Stomach smooth muscle (tissue), 2 donors: ENCODE measurements at regions not wholly inside any gene's neighbourhood (a gene's known extent, or its start where the extent isn't known, plus 50 kb on each side); places are given as distances from the start of the nearest gene placed in this dataset.

Experiments used
- H3K27ac ChIP-seq: one replicate; pipeline ENCODE4 v1.7.0; 2013; ENCODE audit warnings: mild to moderate bottlenecking, low read length, inconsistent platforms
- H3K27me3 ChIP-seq, 2 donors: one replicate each; pipeline ENCODE4 v1.7.0; 2013; ENCODE audit warnings: low read length in 2 of 2; ENCODE audit not compliant: insufficient read depth in 2 of 2, control insufficient read depth in 1 of 2
- H3K36me3 ChIP-seq, 2 donors: one replicate each; pipeline ENCODE4 v1.7.0; 2013; ENCODE audit warnings: low read length in 2 of 2; ENCODE audit not compliant: control insufficient read depth in 2 of 2, insufficient read depth in 2 of 2
- H3K4me1 ChIP-seq: one replicate; pipeline ENCODE4 v1.7.0; 2013; ENCODE audit warnings: low read length; ENCODE audit not compliant: control insufficient read depth, insufficient read depth
- H3K4me3 ChIP-seq, 2 donors: one replicate each; pipeline ENCODE4 v1.7.0; 2013; ENCODE audit warnings: low read length in 2 of 2
- H3K9ac ChIP-seq, 2 donors: one replicate each; pipeline ENCODE4 v1.7.0; 2013; ENCODE audit warnings: low read length in 2 of 2, mild to moderate bottlenecking in 1 of 2
- H3K9me3 ChIP-seq, 2 donors: one replicate each; pipeline ENCODE4 v1.7.0; 2013; ENCODE audit warnings: low read length in 2 of 2; ENCODE audit not compliant: control insufficient read depth in 2 of 2
- donor health status: healthy.
- donor health status: Pancreatic carcinoma.

DNA sequence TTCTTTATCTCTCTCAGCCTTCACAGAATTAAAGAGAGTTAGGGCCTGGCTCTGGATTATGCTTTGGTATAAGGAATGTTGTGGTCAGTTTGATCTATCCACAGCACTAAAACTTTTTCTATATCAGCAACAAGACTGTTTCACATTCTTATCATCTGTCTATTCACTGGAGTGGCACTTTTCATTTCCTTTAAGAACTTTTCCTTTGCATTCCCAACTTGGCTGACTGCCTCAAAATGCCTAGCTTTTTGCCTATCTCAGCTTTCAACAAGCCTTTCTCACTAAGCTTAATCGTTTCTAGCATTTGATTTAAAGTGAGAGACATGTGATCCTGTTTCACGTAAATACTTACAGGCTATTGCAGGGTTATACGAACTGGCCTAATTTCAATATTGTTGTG is 471.8 kb downstream of the GBE1 start:
- H3K36me3 ChIP-seq: no peaks in the 10 kb centered on the region

DNA sequence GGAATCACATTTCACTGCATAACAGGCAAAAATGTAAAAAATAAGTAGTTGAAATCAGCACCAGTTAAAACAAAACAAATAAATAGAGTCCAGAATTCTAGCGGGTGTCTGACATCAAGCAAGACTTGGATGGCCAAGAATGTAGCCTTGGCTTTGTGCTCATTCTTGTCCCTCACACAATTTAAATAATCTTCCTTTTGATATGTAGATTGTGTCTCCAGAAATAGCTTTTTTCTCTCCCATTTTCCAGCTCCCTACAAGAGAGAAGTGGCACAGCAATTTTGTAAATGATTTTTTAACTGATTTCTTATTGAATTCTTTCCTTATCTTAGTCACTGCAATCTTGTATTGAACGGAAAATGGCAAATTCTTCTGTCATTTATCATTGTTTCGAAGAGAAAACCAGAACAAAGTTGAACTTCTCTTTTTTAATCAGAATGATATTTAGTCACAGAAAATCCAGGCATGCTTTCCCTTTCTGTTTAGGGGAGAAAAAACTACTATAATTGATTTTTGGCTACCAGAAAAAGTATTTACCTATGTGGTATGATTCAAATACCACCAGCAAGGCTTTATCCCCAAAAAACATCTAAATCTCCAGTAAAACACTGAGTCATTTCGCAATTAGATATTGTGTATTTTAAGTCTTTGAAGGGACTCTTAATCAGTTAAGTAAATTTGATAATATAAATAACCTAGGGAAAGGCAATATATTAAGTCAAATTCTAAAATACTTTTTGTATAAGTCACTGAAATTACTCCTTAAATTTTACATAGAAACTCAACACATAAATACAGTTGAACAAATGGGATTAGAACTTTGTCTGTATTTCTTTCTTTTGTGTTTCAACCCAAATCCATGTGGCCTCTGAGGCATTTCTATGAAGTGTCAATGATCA is 481.7 kb downstream of the GBE1 start:
- Histone ChIP-seq H3K4me3 (no peak overlapping the region), H3K27me3 (no peaks in the 10 kb centered on the region), H3K27ac (no peak overlapping the region), H3K36me3 (no peaks in the 10 kb centered on the region), H3K9ac (no peak overlapping the region), H3K9me3 (no peaks in the 10 kb centered on the region), H3K4me1 (no peaks in the 10 kb centered on the region)

More for the DNA sequence above, 471.8 kb downstream of the GBE1 start:
- Histone ChIP-seq H3K4me1 (no peaks in the 10 kb centered on the region), H3K9me3 (no peaks in the 10 kb centered on the region), H3K9ac (no peak overlapping the region), H3K27me3 (no peaks in the 10 kb centered on the region), H3K4me3 (no peak overlapping the region), H3K27ac (no peak overlapping the region)

DNA sequence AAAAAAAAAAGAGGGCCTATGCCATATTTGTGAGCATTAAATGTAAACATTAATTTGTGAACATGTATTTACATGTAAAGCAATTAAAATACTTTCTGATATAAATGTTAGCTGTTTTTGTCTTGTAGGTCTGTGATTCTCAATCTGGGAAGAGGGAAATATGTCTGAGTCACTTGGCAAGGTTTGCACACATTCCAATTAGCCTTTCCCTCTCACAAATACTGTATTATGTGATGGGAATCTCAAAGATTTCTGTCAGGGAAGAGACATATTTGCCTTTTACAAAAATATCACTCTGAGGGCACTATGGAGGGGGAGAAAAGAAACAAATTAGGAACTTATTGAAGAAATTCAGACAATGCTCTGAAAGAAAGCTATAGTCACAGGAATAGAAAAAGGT is 483.6 kb downstream of the GBE1 start:
- Histone ChIP-seq H3K9me3 (no peaks in the 10 kb centered on the region), H3K36me3 (no peaks in the 10 kb centered on the region), H3K9ac (no peak overlapping the region), H3K4me3 (no peak overlapping the region), H3K4me1 (no peaks in the 10 kb centered on the region), H3K27ac (no peak overlapping the region), H3K27me3 (no peaks in the 10 kb centered on the region)

DNA sequence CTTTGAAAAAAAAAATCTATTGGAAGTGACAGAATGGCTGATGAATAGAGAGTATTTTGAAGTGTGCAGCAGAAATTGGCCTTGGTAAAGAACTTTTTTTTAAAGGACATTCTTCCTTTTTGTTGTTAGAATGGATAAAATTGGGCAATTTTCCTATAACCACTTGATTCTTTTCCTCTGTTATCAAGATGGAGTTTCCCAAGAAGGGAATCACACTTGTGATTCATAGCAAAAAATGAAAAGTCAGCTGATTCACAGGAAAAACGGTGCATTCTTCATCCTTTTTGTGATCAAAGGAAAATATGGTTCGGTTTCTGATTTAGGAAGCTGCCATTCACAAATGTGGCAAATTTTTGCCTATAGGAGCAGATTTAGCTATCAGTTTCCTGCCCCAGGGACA is 486.8 kb downstream of the GBE1 start:
- no peak overlapping the region for H3K27ac ChIP-seq
- no peak overlapping the region for H3K9ac ChIP-seq
- no peaks in the 10 kb centered on the region for H3K4me1 ChIP-seq
- no peaks in the 10 kb centered on the region for H3K9me3 ChIP-seq
- no peaks in the 10 kb centered on the region for H3K27me3 ChIP-seq
- no peak overlapping the region for H3K4me3 ChIP-seq
- H3K36me3 ChIP-seq: no peaks in the 10 kb centered on the region

DNA sequence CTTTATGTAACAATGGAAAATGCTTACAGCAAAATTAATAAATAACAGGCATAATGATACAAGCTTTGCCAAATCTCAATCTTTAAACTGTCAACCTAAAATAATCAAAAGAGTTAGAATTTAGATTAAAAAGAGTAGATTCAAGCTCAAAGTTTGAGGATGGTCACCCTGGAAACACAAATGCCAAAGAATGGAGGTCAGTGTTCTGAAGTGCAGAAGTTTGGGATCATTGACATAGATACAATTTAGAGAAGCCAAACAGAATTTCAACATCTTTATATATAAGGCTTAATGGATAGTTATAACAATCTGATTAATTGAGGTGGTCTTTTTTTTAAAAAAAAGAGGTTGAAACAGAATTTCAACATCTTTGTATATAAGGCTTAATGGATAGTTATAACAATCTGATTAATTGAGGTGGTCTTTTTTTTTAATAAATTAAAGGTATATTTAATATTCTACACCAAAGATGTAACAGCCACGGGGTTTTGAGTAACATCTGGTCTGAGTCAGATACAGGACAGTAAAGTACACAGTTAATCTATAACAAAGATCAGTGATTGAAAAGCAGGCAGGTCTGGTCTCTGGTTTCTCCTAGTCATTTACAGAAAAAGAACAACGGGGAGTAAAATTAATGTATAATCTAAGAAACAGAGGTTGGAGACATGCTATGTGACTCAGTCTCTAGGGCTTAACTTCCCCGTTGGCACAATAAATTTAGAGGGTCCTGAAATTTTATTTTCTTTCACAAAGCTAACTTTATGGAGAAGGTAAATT is 490.7 kb downstream of the GBE1 start:
- H3K36me3 ChIP-seq: no peaks in the 10 kb centered on the region
- no peak overlapping the region for H3K9ac ChIP-seq
- H3K9me3 ChIP-seq: no peaks in the 10 kb centered on the region
- no peak overlapping the region for H3K27ac ChIP-seq
- no peaks in the 10 kb centered on the region for H3K27me3 ChIP-seq
- H3K4me3 ChIP-seq: no peak overlapping the region
- no peaks in the 10 kb centered on the region for H3K4me1 ChIP-seq

DNA sequence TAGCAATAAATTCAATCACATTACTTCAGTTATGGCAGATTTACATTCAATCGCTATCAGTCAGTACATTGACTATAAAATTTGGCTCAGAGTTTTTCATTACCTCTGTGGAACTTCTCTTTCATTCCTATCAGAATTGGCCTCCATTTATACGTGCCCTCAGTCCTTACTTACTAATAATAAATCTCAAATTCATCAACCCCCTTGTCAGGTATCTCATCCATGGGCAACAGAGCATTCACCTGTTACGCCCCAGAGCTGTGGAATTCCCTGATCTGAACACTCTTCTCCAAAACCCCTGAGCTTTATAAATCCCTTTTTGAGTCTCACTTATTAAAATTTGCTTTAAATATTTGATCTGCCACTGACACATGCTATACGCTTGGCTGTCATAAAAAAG is 492.9 kb downstream of the GBE1 start:
- Histone ChIP-seq H3K27me3 (no peaks in the 10 kb centered on the region), H3K36me3 (no peaks in the 10 kb centered on the region), H3K27ac (no peak overlapping the region), H3K4me3 (no peak overlapping the region), H3K4me1 (no peaks in the 10 kb centered on the region), H3K9me3 (no peaks in the 10 kb centered on the region), H3K9ac (no peak overlapping the region)

DNA sequence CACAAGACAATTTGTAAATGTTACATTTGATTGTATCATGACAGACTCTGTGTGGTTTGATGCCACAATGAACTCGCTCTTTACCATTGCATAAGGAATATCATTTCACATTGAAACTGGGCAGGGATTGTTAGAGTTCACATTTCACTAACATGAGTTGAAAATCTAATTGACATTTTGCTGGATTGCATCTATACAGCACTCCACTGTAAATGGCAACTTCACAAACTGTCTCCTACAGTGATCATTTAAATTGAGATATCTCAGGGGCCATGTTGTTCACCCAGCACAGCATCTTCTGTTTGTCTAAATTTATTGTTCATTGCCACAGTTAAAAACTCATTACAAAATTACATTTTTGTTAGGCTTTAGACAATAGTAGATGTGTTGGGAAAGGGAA is 499.4 kb downstream of the GBE1 start:
- H3K9me3 ChIP-seq: no peaks in the 10 kb centered on the region

DNA sequence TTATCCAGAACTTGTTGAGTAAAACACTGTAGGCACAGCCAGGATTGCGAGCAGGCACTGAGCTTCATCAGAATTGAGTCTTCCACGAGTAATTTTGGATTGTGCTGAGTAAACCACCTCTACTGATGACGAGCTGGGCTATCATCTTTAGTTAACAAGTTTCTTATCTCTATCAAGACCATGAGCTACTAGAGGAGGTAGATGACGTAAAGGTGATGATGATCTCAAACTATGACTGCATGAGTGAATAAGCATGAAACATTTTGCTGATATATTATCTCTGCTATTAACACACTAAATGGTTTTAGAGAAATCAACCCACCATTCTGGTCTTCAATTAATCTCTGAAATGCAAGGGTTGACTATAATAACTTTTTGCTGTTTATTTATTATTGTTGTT is 506.0 kb downstream of the GBE1 start:
- H3K9ac ChIP-seq: no peak overlapping the region
- H3K27me3 ChIP-seq: no peaks in the 10 kb centered on the region
- no peaks in the 10 kb centered on the region for H3K4me1 ChIP-seq
- H3K9me3 ChIP-seq: no peaks in the 10 kb centered on the region
- H3K27ac ChIP-seq: no peak overlapping the region
- no peaks in the 10 kb centered on the region for H3K36me3 ChIP-seq
- H3K4me3 ChIP-seq: no peak overlapping the region

More for the DNA sequence above, 499.4 kb downstream of the GBE1 start:
- no peaks in the 10 kb centered on the region for H3K27me3 ChIP-seq
- no peak overlapping the region for H3K4me3 ChIP-seq
- no peaks in the 10 kb centered on the region for H3K4me1 ChIP-seq
- H3K27ac ChIP-seq: no peak overlapping the region
- H3K9ac ChIP-seq: no peak overlapping the region
- H3K36me3 ChIP-seq: no peaks in the 10 kb centered on the region

DNA sequence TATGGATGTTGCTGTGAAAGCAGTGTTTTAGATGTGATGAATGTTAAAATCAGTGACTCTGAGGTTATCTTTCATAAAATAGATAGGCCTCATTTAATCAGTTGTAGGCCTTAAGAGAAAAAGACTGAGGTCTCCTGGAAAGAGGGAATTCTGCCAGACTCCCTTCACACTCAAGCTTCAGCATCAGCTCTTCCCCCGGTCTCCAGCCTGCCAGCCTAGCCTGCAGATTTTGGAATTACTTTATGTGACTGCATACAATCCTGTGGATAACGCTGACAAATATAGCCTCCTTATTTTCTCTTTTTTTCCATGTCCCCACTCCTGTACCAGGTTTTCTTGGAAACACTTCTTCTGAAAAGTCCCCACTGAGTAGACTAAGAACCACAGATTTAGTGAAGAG is 510.3 kb downstream of the GBE1 start:
- Histone ChIP-seq H3K4me1 (no peaks in the 10 kb centered on the region), H3K27me3 (no peaks in the 10 kb centered on the region), H3K9me3 (no peaks in the 10 kb centered on the region), H3K36me3 (no peaks in the 10 kb centered on the region), H3K9ac (no peak overlapping the region), H3K27ac (no peak overlapping the region), H3K4me3 (no peak overlapping the region)

DNA sequence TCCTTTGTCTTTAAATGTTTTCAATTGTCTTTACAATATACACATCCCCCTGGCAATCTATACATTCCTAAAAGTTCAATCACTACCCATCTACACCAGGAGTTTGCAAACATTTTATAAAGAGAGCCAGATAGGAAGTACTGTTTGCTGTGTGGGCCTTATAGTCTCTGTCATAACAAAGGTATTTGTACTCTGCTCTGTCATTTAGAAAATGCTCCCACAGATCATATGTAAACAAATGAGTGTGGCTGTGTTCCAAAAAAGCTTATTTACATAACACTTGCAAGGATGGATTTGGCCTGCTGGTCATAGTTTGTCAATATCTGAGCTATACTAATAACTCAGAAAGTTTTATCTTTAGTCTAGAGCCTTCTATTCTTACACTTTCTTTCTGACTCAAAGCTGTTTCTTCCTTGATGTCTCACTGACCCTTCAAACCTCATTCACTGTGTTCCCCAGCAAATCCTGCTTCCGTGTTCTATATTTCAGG is 511.9 kb downstream of the GBE1 start:
- Histone ChIP-seq H3K4me3 (no peak overlapping the region), H3K4me1 (no peaks in the 10 kb centered on the region), H3K36me3 (no peaks in the 10 kb centered on the region), H3K27ac (no peak overlapping the region), H3K9me3 (no peaks in the 10 kb centered on the region), H3K9ac (no peak overlapping the region), H3K27me3 (no peaks in the 10 kb centered on the region)

DNA sequence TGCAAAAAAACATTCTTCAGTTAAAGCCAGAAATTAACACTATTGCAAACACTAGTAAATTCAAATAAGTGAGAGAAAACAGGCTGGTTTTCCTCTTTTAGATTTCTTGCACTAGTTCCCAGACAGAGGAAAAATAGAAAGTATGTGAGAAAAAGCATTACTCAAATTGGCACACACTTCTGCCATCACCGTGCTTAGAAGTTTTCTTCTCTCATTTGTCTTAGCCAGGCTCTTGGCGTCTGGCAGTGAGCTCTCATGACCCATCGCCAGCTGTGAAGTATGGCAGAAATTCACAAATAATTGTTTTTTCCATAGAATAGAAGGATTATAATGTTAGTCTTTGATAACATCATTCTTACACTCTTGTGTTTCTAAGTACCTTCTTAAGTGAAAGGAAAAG is 515.9 kb downstream of the GBE1 start:
- Histone ChIP-seq H3K4me1 (no peaks in the 10 kb centered on the region), H3K9ac (no peak overlapping the region), H3K27ac (no peak overlapping the region), H3K4me3 (no peak overlapping the region), H3K27me3 (no peaks in the 10 kb centered on the region), H3K36me3 (no peaks in the 10 kb centered on the region), H3K9me3 (no peaks in the 10 kb centered on the region)
